HuH-7 (cell line): ENCODE measurements at regions not wholly inside any gene's neighbourhood (a gene's known extent, or its start where the extent isn't known, plus 50 kb on each side); places are given as distances from the start of the nearest gene placed in this dataset.

Source experiments
- DNase-seq: peaks from one replicate; pipeline ENCODE4 v3.0.0; 2011; ENCODE audit warnings: low spot score

DNA sequence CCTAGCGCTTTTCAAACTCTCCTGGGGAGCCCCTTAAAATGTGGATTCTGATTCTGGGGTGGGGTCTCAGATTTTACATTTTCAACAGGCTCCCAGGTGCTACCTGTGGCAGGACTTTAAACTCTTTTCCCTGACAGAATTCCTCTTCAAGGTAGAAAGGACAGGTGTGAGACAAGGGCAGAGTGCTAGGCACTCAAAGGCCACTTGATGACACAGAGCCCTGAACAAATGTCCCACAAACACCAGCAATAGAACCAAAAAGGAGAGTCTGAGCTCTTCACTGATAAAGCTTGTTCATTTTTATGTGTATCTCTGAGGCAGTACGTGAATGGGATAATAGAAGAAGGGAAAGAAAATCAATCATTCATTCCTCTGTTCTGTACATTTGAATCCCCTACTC is 77.7 kb upstream of the PELI1 start:
- DNase-seq: no peak

DNA sequence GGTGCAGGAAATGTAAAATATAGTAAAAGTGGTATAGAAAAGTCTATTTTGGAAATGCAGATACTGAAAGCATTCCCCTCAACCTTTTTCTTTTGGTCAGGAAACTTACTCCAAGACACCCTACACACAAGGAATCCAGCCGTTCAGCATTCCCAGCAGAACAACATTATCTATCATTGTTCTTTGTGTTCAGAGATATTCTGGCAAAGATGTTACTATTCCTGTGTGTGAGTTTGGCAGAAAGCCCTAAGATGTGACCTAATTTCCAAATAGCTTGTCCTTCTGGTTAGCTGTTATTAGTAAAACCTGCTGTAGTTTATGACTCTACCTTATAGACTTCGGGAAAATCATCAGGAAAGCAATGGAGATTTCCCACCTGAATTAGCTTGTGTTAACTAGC is 78.1 kb upstream of the PELI1 start:
- no peak for DNase-seq

DNA sequence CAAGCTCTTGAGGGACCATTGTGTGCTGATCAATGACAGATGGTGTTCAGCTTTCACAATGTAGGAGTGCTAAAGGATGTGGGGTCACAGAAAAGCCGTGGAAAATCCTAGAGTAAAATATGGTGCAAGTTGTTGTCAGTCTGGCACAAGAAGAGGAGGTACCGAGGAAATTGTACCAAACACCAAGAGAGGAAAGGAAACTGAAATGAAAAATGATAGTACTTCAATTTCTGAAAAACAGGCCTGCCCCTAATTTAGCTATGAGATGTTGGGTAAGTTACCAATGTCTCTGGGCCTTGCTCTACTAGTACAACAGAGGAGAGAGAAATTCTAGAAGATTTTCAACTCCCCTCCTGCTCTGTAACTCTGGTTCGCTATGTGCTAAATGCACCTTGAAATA is 78.8 kb upstream of the PELI1 start:
- no peak for DNase-seq

DNA sequence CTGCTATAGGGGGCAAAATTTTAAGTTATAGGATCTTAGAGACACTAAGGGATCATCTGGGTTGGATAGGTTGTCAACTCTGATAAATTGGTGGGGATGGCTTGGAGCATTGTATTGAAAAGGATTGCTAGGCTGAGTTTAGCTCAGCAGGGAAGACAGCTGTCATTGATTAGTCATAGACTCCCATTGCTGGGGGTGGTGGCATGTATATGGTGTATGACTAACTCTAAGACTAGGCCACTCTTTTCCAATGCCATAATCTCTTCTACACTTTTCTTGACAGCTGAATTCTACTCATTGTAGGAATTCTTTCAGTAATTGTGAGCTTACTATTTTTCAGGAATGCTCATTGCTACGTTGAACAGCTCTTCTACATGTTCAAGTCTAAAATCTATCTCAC is 81.3 kb upstream of the PELI1 start:
- DNase-seq: no peak

DNA sequence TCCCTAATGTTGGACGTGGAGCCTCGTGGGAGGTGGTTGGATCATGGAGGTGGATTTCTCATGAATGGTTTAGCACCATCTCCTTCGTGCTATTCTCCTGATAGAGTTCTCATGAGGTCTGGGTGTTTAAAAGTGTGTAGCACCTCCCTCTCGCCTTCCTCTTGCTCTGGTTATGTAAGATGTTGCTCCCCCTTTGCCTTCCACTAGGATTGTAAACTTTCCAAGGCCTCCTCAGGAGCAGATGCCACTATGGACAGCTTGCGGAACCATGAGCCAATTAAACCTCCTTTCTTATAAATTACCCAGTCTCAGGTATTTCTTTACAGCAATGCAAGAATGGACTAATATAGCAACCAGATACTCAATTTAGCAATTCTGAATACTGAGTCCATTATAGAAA is 82.4 kb upstream of the PELI1 start:
- no peak for DNase-seq

DNA sequence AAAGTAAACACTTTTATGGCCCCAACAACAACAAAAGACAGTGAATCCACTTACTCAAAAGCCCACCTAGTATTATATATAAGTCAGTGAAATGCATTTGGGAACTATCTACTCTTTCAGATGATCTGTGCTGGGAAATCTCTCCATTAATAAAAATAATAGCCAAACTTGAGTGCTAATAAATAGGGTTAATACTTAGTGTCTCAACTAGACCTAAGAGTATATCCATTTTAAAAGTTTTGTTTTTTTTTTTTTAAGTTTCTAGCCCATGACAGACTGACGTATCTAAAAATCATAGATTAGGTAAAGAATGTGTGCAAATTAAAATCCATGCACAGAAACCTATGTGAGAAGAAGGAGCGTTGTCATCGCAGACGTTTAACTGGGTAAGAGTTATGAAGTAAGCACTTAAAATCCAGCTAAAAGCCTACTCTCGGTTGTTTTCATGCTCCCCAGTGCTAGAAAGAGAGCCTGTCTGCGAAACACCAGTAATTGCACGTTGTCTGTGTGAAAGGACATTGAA is 83.4 kb upstream of the PELI1 start:
- DNase-seq: no peak

DNA sequence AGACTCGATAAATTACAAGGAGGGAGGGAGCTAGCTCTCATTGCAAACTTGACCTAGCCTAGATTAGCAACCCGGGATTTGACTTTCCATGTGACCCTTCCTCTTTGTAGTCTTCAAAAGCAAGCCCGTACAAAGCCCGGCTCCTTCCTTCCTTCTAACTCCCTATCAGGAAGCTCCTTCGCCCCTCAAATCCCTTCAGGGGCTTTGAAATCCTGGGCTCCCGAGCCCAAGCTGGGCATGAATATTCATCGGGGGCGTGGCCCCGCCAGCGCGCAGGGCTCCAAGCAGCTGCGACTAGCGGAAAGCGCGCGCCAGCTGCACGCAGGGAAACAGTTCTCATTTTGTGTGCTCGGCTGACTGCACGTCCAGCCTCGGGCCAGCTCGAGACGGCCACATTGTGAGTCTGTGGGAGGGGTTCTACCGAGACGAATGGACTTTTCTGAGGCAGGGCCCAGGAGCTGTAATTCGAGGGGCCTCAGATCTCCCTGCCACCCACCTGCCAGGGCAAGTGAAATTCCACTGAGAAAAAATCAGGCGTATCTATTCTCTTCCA is 84.0 kb upstream of the PELI1 start:
- DNase-seq: peak; percentile 75

DNA sequence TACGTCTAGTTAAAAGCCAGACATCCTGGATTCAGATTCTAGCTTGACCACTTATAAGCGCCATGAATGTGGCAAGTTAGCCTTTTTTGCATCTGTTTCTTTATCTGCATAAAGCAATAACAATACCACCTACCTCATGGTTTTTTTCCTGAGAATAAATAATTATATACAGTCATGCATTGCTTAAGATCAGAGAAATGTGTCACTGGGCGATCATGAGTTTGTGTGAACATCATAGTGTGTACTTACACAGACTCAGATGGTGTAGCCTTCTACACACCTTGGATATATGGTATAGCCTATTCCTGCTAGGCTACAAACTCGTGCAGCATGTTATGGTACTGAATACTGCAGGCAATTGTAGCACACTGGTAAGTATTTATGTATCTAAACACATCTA is 84.7 kb upstream of the PELI1 start:
- DNase-seq: no peak

DNA sequence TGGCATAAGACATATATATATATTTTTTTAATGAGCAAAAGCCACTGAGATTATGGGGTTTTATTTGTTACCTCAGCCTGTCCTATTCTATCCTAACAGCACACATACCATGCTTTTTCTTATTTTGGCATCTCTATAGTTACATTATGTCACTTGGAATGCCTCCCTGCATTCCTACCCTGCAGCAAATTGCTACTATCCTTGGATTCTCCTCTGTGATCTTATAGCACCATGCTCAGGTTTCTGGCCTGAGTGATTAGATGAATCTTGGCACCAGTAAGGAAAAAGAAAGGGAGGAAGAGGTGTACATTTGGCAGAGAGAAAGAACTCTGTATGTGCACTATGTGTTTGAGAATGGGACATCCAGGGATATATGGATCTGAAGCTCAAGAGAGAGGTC is 86.3 kb upstream of the PELI1 start:
- no peak for DNase-seq

DNA sequence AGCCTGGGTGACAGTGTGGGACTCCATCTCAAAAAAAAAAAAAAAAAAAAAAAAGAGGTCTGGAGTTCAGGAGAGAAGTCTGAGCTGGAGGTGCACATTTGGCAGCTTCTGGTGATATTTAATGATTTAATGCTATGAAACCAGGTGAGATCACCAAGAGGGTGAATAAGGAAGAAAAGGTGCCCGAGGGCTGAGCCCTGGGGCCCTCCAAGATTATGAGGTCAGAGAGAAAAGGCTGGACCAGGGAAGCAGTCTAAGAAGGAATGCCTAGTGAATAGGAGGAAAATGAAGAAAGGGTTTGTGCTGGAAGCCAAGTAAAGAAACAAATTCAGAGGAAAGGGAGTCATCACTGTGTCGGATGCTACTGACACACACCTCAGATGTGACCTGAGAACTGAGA is 88.0 kb upstream of the PELI1 start:
- no peak for DNase-seq

DNA sequence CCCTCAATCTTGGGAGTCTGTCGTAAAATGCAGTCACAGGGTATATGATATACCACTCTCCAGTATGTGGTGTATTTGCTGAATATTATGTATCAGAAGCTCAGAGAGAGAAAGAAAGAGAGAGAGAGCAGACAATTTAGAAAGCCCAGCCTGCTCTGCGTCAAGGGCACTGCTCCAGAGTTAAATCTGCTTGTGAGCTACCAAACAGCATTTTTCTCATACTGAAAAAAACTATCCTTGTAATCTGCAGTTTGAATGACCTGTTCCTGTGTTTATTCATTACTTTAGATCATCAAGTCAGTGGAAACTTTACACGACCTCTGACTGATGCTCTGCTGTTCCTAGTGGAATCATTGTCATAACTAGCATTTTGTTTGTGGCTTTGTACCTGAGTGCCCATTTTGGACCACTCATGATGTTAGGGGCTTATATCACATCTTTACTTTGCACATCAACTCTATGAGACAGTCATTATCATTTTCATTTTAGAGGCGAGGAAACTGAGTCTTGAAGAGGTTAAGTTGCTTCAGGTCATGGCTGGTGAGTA is 89.2 kb upstream of the PELI1 start:
- DNase-seq: no peak

DNA sequence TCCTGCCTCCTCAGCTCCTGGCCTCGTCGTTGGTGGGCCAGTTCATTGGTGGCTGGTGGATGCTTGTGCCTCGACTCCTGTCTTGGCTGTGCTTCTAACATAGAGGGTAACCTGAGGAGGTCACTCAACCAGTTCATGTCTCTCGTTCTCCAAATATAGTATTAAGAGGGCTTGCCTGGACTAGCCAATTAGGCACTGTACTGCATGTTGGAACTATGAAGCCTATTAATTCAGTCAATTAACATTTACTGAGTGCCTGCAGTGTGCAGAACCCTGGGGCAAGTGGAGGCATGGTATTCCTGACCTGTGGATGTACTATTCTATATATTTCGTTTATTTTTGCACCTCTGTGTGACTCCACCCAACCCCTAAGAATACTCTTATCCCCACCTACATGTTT is 89.9 kb upstream of the PELI1 start:
- no peak for DNase-seq

DNA sequence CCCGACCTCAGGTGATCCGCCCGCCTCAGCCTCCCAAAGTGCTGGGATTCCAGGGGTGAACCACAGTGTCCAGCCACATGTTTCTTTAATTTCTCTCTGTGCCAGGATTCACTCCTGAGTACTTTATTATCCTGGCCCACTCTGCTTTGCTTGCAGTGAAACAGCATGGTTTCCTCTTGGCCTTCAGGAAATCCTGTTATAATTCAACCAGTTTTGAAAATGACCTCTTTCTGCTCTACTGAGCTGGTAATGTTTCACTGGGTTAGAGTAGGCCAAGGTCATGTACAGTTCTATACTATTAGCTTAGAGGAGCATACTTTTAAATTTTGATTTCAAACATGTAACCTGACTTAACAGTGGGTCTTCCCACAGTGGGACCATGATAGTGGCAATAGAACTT is 90.6 kb upstream of the PELI1 start:
- no peak for DNase-seq

DNA sequence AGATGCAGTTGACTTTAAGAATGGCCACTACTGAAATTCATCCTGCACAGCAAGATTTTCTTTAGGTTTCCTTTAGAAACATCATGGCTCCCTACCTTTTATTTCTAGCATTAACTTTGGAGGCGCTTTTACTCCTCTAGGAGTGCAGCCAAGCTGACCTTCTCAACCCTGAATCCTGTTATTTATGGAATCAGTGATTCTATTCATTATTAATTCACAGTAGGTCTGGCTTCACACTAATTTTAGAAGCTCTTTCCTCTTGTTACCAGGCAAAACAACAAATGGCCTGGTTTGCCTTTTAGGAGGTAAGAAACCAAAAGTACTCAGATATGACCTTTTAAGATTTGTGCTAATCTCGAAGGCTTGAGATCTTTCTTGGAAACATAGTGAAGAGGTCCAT is 93.0 kb upstream of the PELI1 start:
- no peak for DNase-seq

DNA sequence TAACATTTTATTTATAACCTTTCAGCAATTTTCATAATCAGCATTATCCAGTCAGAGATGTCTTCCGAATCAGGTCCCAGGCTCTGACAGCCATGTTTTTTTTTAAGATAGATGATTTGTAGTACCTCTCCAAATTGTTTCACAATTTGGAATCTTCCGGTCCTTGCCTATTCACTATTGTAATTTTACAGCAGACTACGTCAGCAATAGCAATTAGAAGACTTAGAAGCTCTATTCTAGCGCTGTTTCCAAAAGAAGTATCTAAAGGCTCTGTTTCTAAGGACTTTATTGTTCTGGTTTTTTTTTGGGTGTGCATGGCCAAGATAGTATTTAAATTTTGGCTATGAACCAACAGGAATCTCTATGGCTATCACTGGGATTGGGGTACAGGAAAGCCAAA is 94.6 kb upstream of the PELI1 start:
- DNase-seq: no peak

DNA sequence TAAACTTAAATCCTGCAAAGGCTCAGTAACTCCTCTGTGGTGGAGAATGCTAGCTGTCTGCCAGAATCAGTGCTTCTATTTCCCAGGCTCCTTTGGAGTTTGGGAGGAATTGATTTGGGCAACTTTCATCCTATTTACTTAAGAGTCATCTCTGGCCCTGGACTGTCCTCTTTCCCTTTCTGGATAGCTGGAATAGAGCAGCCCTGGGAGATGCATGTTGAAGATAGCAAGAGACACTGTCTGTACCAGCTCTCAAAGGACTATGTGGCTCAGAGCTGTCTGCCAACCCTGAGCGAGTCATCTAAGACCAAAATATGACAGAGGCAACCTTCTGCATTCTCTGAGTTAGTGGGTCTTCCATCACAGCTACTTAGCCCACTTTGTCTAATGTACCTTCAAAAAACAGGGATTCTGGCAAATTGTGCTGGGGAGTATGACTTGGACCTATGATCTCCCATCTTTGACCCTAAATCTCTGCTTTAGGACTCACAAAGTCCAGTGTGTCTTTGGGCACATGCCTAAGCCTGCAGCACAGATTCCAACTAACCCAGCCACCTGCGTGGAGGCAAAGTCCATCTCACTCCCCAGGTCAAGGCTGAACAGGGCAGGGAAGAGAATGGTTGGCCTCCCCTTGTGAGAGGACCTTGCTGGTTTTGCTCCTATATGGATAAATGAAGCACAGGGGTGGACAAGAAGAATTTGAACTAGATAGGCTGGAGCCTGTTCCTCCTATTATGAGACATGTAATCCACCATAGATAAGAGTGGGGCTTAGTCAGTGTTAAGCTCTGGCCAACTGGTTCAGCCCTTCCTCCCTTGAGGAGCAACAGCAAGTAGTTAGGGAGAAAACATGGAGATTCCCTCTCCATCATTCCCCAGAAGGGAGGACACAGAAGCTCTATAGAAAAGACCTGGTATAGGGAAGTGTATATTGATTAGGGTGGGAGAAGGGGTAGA is 99.1 kb upstream of the PELI1 start:
- DNase-seq: no peak

DNA sequence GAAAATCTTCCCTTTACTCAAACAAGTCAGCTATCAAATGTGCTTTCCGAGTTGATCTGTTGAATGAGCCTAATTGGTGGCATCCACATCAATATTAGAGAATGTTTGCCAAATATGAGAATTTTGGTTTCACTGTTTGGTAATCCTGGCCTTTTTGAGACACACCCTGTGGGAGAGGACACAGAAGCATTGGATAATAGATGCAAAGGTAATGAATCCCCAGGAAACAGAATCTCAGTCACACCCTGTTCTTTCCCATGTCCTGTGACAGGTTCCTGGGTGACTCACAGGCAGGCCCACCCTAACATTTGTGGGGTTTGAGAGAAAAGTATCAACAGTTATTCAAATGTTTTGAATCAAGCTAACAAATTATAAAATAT is 99.8 kb upstream of the PELI1 start:
- no peak for DNase-seq

DNA sequence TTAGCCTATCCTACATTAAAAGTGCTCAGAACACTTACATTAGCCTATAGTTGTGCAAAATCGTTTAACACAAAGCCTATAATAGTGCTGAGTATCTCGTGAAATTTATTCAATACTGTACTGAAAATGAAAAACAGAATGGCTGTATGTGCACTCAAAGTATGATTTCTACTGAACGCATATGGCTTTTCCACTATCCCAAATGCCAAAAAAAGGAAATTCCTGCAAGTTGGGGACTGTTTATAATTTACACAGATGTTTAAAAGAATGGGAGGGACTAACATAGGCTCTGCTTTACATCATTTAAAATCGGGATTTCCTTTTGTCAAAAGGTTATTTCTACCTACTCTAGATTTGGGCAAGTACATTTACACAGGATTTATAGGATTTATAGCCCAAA is 101.4 kb upstream of the PELI1 start:
- DNase-seq: no peak

DNA sequence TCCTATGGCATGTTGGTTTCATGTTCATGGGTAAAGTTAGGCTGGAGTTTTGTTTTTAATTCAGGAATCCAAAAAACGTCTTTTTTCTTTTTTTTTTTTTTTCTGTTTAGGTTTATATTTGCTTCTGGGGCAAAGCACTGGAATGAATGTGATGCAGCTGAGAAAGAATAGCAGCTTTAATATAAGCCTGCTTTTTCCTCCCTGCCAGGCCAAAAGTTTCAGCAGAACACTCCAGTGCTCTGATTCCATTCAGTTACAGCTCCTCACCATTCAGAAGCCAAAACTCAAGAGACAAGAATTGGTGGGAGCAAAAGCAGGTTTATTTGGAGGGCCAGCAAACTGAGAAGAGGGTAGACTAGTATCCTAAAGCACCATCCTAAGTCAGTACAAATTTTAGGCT is 102.7 kb upstream of the PELI1 start:
- DNase-seq: no peak

DNA sequence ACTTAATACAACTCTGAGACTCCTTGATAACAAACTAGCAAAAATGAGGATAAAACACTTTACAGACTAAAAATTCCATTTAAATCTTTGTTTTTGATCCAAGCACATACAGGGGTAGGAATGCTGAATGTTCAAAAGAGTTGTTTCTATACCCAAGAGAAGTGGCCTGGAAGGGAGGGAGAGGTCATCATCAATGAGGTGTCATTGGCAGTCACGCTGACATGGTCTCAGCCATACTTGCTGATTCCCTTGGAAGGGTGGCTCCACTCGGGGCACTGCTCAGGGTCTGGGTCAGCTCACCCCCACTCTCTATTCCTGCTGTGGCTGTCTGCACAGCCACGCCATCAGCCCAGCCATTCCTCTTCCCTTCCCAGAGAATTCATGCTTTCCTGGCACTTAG is 105.2 kb upstream of the PELI1 start:
- no peak for DNase-seq

DNA sequence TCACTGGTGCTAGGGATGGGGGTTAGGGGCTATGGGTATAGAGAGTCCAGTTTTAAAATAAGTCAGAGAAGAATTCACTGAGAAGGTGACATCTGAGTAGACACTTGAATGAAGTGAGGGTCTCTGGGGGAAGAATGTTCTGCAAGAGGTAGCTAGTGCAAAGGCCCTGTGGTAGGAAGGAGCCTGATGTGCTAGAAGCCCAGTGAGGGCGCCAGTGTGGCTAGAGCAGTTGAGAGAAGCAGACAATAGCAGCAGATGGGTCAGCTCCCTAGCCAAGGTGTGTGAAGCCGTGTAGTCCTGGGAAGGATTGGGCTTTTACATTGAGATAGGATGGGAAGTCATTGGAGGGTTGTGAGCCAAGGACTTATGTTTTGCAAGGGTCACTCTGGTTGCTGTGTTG is 105.8 kb upstream of the PELI1 start:
- DNase-seq: no peak

DNA sequence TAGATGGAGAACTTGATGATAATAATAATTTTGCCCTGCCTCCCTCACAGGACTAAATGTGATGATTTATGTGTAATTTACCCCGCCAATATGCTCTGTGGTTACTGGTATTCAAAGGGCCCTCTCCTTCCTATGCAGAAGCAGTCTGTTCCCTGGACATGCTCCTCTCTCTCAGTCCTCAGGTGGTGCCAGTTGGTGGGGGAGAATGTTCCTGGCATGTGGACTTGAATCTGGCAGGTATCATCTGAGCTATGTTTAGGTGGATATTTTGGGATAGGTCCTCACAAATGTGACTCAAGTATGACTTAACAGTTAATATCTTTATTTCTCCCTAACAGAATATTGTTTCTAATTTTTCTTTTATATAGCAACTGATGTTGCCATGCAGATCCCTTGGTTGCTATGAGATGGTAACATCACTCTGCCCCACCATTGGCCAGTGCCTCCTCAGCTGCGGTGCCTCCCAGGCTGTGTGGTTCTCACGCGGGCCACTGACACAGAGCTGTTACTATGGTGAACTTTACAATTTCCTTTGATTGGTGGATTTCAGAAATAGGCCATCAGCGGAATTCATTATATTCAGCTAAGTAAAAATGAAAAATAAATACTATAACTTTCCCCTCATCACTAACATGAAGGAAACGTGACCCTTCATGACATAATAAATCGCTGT is 106.7 kb upstream of the PELI1 start:
- DNase-seq: no peak
